ENCODE measurements at regions not wholly inside any gene's neighbourhood (a gene's known extent, or its start where the extent isn't known, plus 50 kb on each side); places are given as distances from the start of the nearest gene placed in this dataset.
A peak's percentile ranks its signal among the peaks of the same experiment; 100 is the strongest.

DNA sequence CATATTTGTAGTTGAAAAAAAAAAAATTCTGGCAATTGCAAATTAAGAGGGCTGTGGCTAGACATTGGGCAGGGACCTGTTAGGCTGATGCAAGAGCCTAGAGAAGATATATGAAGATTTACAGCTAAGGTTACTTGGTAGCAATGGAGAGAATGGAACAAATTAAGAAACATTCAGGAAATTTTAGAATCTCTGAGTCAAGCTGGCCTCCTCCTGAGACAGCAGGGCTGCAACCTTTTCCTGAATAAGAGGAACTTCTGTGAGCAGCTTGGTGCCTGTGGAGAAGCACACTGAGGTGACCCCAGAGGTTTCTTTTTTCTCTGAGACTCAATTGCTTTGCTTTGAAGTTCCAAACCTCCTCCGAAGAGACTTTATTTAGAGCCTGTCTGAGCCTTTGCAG is 118.6 kb upstream of the LRATD1 start (continued):
- no peak for TF ChIP-seq ZBTB40 (IDR thresholded peaks at IDR 0.05; ENCODE audit: borderline replicate concordance)
- TF ChIP-seq, protein P1, sequence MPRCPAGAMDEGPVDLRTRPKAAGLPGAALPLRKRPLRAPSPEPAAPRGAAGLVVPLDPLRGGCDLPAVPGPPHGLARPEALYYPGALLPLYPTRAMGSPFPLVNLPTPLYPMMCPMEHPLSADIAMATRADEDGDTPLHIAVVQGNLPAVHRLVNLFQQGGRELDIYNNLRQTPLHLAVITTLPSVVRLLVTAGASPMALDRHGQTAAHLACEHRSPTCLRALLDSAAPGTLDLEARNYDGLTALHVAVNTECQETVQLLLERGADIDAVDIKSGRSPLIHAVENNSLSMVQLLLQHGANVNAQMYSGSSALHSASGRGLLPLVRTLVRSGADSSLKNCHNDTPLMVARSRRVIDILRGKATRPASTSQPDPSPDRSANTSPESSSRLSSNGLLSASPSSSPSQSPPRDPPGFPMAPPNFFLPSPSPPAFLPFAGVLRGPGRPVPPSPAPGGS (IDR thresholded peaks at IDR 0.05; ENCODE audit: borderline replicate concordance, insufficient read depth, low read depth, low read length, poor library complexity, severe bottlenecking), result no peak

DNA sequence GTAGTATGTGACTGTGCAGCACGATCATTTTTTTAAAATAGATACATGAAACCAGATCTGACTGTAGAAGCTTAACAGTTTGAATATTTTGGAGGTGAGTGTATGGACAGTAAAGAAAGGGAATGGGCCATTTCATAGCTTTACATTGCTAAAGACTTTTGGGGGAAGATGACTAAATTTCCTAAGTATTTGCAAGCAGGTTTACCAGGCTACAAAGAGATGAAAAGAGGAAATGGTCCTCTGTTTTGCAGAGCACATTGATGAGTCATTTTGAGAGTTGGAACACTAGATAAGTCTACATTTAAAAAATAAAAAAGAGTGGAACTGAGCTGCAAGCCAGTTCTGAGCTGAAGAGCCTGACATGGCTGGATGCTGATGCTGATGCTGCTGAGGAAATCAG is 115.7 kb upstream of the LRATD1 start:
- no peak overlapping the region for H2AFZ ChIP-seq (ENCODE audit: control insufficient read depth, low read depth, low read length)
- POLR2A ChIA-PET, result interaction anchor here (0.7 kb wide), 1 partner anchor 1262 kb away, joined by 4 read pairs; no protein-coding TSS in a partner anchor
- TF ChIP-seq JUNB (IDR thresholded peaks at IDR 0.05) (peak; percentile 76), ZNF592 (IDR thresholded peaks at IDR 0.05) (no peak), ESRRA (IDR thresholded peaks at IDR 0.05; ENCODE audit: low read length) (no peak), EP300 (IDR thresholded peaks at IDR 0.05; ENCODE audit: borderline replicate concordance in 1 of 2, control insufficient read depth in 1 of 2, low read depth in 2 of 2, low read length in 2 of 2) (0 out of 4 replicates have a peak, but pooled peaks of 1 of the 2 experiments have one; percentile 38), IRF4 (IDR thresholded peaks at IDR 0.05; ENCODE audit: low read depth, low read length) (peak; percentile 74; the same call in 1 of the 2 replicates)
- TF ChIP-seq, protein P2, sequence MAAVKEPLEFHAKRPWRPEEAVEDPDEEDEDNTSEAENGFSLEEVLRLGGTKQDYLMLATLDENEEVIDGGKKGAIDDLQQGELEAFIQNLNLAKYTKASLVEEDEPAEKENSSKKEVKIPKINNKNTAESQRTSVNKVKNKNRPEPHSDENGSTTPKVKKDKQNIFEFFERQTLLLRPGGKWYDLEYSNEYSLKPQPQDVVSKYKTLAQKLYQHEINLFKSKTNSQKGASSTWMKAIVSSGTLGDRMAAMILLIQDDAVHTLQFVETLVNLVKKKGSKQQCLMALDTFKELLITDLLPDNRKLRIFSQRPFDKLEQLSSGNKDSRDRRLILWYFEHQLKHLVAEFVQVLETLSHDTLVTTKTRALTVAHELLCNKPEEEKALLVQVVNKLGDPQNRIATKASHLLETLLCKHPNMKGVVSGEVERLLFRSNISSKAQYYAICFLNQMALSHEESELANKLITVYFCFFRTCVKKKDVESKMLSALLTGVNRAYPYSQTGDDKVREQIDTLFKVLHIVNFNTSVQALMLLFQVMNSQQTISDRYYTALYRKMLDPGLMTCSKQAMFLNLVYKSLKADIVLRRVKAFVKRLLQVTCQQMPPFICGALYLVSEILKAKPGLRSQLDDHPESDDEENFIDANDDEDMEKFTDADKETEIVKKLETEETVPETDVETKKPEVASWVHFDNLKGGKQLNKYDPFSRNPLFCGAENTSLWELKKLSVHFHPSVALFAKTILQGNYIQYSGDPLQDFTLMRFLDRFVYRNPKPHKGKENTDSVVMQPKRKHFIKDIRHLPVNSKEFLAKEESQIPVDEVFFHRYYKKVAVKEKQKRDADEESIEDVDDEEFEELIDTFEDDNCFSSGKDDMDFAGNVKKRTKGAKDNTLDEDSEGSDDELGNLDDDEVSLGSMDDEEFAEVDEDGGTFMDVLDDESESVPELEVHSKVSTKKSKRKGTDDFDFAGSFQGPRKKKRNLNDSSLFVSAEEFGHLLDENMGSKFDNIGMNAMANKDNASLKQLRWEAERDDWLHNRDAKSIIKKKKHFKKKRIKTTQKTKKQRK (IDR thresholded peaks at IDR 0.05; ENCODE audit: low read depth, low read length), result no peak

More for the DNA sequence above, 115.7 kb upstream of the LRATD1 start:
- Histone ChIP-seq H3K36me3 (ENCODE audit: control insufficient read depth in 2 of 2, insufficient read depth in 2 of 2, low read length in 1 of 2) (no peaks in the 10 kb centered on the region), H3K4me1 (ENCODE audit: control insufficient read depth, insufficient read depth, low read length) (no peaks in the 10 kb centered on the region), H3K9me3 (replicated peaks; ENCODE audit: control insufficient read depth, insufficient read depth, low read length) (no peaks in the 10 kb centered on the region), H4K20me1 (ENCODE audit: control insufficient read depth, insufficient read depth) (no peaks in the 10 kb centered on the region), H3K4me3 (no peak overlapping the region), H3K9ac (ENCODE audit: control insufficient read depth, insufficient read depth, low read length) (no peak overlapping the region), H3K27me3 (replicated peaks in 1 of 2; ENCODE audit: control insufficient read depth in 2 of 2, insufficient read depth in 2 of 2, low read length in 1 of 2) (no peaks in the 10 kb centered on the region), H3K27ac (ENCODE audit: control insufficient read depth, insufficient read depth) (no peak overlapping the region), H3K79me2 (ENCODE audit: control insufficient read depth, insufficient read depth, low read length) (no peaks in the 10 kb centered on the region), H3K4me2 (ENCODE audit: control insufficient read depth, insufficient read depth) (no peak overlapping the region)
- in situ Hi-C loops (cut with MboI) (no loop called here), intact Hi-C loops (cut with micrococcal nuclease; ENCODE audit: unreplicated experiment) (no loop called here)
- ChIA-PET CTCF (no interaction called here), SMC1A (ENCODE audit: uncharacterized antibody, unreplicated experiment) (interaction anchor here (0.8 kb wide), 1 partner anchor 45 kb away, joined by 3 read pairs; no protein-coding TSS in a partner anchor), RAD21 (ENCODE audit: unreplicated experiment) (no interaction called here)
- BruUV-seq (replicated peaks), result no TSS peak
- DNase-seq (ENCODE audit: low read depth, low spot score), result no peak
- peak; percentile 75 for ATAC-seq
- WGBS (ENCODE audit: insufficient coverage, insufficient replicate concordance, low lambda C conversion rate, missing lambda C conversion rate), result 0% methylated on average over 1 of the region's 1 CpG
- no peak for FAIRE-seq
